ENCODE measurements at regions not wholly inside any gene's neighbourhood (a gene's known extent, or its start where the extent isn't known, plus 50 kb on each side); places are given as distances from the start of the nearest gene placed in this dataset.

DNA sequence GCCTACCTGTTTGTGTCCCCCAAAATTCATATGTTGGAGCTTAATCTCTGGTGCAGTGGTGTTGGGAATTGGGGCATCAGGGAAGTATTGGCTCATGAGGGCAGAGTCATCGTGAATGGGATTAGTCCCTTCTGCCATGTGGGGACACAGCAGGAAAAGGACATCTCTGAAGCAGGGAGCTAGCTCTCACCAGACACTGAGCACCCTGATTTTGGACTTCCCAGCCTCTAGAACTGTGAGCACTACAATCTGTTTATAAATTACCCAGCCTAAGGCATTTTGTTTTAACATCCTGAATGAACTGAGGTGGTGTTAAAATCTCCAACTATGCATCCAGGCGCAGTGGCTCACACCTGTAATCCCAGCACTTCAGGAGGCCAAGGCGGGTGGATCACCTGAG is 206.0 kb downstream of the SEC14L1 start:
- TF ChIP-seq CTCF (IDR thresholded peaks at IDR 0.05; ENCODE audit: control extremely low read depth in 1 of 3, insufficient read depth in 1 of 3, low read depth in 1 of 3, low read length in 3 of 3) (no peak), SP2 (IDR thresholded peaks at IDR 0.05; ENCODE audit: low read length) (no peak), CHD2 (IDR thresholded peaks at IDR 0.05; ENCODE audit: low read length) (no peak), EP300 (IDR thresholded peaks at IDR 0.05; ENCODE audit: borderline replicate concordance in 1 of 2, low read depth in 2 of 2, low read length in 2 of 2) (no peak), CHD1 (IDR thresholded peaks at IDR 0.05; ENCODE audit: low read depth, low read length) (no peak), RFX5 (IDR thresholded peaks at IDR 0.05; ENCODE audit: borderline replicate concordance, low read depth, low read length) (no peak), RNF2 (IDR thresholded peaks at IDR 0.05; ENCODE audit: borderline replicate concordance, low read depth, low read length, missing control alignments, poor library complexity, severe bottlenecking) (no peak), TCF12 (IDR thresholded peaks at IDR 0.05; ENCODE audit: low read depth, low read length) (no peak), POLR2A (IDR thresholded peaks at IDR 0.05; ENCODE audit: control extremely low read depth in 1 of 2, low read depth in 2 of 2, low read length in 2 of 2) (no peak), FOSL1 (IDR thresholded peaks at IDR 0.05; ENCODE audit: insufficient read depth, low read depth, low read length) (no peak), RAD21 (IDR thresholded peaks at IDR 0.05 in 1 of 2, conservative IDR thresholded peaks at IDR 0.05 in 1 of 2; ENCODE audit: low read depth in 2 of 2, low read length in 2 of 2) (no peak), RXRA (IDR thresholded peaks at IDR 0.05; ENCODE audit: insufficient read depth, low read depth, low read length) (no peak)
- TF ChIP-seq, protein P1, sequence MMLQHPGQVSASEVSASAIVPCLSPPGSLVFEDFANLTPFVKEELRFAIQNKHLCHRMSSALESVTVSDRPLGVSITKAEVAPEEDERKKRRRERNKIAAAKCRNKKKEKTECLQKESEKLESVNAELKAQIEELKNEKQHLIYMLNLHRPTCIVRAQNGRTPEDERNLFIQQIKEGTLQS (IDR thresholded peaks at IDR 0.05; ENCODE audit: insufficient read depth, low read depth, low read length), result no peak
- TF ChIP-seq, protein P2, sequence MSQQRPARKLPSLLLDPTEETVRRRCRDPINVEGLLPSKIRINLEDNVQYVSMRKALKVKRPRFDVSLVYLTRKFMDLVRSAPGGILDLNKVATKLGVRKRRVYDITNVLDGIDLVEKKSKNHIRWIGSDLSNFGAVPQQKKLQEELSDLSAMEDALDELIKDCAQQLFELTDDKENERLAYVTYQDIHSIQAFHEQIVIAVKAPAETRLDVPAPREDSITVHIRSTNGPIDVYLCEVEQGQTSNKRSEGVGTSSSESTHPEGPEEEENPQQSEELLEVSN (IDR thresholded peaks at IDR 0.05), result no peak
